Nucleus accumbens (tissue), 56 donors: ENCODE measurements at regions not wholly inside any gene's neighbourhood (a gene's known extent, or its start where the extent isn't known, plus 50 kb on each side); places are given as distances from the start of the nearest gene placed in this dataset.
A peak's percentile ranks its signal among the peaks of the same experiment; 100 is the strongest.

Source experiments
- DNase-seq, 56 donors: peaks; one replicate each; lab custom pipeline; 2025; lab: John Stamatoyannopoulos, UW

DNA sequence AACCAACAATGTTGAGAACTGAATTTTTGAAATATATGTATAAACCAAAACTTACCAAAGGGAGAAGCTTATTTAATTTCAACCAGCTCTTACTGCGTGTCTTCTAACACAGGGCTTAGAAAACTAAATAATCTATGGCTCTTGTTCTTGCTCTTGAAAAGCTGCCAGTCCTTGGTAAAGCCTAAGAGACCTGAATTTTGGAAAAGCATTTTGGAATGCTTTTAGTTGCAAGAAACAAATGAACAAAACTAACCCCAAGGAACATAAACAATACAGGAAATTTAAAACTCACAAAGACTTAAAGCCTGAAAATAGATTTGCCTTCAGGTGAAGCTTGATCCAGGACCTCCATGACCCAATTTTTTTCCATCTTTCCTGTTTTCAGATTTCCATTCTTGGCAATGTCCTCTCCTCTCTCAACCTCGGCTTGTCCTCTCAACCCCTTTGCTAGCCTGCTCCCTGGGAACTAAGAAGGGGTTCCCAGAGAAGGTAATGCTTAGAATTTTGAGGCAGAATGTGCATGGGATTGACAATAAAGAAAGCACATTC lies 169.8 kb upstream of the NCK2 start:
- DNase-seq = no peak

- DNase-seq = no peak
Observed at GRCh38 chr2:105573910-105574655, 170.6 kb upstream of the NCK2 start.

DNA sequence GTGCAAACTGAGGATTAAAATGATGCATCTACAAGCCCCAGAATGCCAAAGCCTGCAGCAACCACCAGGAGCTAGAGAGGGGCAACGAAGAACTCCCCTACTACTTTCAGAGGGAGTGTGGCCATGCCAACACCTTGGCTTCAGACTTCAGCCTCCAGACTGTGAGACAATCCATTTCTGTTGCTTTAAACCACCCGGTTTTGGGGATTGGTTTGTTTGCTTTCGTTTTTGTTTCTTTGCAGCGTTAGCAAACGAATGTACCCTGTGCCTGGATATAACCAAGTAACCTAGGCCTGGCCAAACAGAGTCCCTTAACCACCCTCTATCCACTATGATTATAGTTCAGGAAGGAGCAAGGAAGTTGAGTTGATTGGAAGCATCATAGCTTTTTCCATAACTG lies 171.2 kb upstream of the NCK2 start:
- no peak for DNase-seq

DNA sequence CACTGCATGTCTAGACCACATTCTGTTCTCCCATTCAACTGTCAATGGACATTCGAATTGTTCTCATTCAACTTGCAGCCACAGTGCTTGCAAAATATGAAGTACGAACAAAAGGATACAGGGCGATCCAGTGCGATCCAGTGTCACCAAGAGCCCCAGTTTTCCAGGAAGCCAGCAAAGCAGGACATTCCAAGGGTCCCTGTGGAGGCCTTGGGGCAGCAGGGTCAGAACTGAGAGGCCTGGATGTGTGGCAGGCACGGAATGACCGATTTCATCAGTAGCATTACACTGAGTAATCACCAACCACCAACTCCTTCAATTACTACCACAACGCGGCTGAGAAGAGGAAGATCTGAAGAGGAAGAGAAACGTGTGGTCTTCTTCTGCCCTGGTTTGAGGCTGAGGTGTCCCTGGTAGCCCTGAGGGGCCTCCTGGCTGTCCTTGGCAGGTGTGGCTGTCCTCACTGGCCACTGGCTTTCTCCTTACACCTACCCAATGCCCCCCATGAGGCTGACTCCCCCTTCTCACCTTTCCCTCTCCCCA lies 172.7 kb upstream of the FHL2 start:
- DNase-seq = no peak

DNA sequence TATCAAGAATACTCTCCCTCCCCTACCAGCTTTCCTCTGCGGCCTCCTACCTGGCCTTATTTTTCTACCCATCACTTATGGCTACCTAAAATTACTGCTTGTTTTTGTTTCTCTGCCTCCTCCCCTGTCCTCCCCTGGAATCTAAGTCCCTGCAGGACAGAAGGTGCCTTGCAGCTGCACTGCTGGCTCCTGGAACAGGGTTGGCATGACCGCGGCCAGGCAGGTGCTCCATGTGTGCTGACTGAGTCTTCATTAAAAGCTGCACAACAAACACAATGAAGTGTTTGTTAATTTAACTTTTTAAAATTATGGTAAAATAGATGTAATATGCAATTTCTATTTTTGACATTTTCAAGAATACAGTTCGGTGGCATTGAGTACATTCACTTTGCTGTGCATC lies 171.9 kb upstream of the FHL2 start:
- no peak for DNase-seq

GRCh38 chr2:105570326-105570725 lies 171.5 kb upstream of the FHL2 start:
- DNase-seq = no peak

- no peak for DNase-seq
Observed at GRCh38 chr2:105569606-105570005, 170.8 kb upstream of the FHL2 start.

GRCh38 chr2:105567996-105568494 lies 169.2 kb upstream of the FHL2 start:
- peak in 1 of 56 donors; percentile 2 for DNase-seq

DNA sequence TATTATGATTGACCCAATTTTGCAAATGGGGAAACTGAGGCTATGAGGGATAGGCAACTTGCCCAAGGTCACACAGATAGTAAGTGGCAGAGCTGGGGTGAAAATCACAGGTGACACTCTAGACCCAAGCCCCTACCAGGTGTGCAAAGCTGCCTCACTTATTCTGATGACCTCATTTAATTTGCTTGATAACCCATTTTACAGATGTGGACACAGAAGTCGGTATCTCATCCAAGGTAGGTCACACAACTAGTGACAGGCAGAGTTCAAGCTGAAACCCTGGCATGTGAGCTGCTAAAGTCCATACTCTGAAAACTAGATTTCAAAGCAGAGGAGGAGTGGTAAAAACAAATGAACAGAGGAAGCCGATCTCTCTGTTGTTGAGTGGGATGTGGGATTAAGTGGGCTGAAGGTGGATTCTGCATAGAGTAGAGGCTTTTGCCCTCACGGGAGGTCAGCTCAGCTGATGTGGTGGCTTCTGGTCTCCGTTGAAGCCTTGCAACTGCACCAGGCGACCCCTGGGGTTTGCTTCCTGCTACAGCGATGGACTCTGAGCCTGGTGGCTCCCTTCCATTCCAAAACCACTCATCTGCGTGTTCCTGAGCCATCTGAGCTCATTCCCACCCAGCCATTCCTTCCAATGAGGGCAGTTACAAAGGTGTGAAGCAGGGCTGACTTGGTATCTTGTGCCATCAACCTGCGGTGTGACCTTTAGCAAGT lies 164.3 kb upstream of the FHL2 start:
- DNase-seq = no peak

GRCh38 chr2:105561401-105561800 lies 162.6 kb upstream of the FHL2 start:
- DNase-seq = no peak

DNA sequence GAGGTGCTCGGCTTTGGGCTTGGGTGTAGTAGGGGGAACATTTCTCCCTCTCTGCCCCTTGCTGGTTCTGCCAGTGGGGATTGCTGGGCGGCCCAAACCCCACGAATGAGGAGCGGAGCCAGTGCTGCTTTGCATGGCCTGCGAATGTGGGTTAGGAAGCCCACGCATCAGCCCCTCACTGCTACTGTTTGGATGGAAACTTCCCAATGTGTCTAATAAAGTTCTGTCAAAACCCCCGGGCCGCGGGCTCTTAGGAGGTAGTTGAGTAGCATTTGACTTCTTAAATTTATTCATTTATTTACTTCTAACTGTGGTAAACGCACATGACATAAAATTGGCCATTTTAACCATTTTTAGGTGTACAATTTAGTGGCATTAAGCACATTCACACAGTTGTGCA lies 161.3 kb upstream of the FHL2 start:
- DNase-seq = no peak

- no peak for DNase-seq
Observed at GRCh38 chr2:105557021-105557920, 158.4 kb upstream of the FHL2 start.

GRCh38 chr2:105556366-105556765 lies 157.5 kb upstream of the FHL2 start:
- no peak for DNase-seq

GRCh38 chr2:105554235-105554634 lies 155.4 kb upstream of the FHL2 start:
- DNase-seq = no peak

DNA sequence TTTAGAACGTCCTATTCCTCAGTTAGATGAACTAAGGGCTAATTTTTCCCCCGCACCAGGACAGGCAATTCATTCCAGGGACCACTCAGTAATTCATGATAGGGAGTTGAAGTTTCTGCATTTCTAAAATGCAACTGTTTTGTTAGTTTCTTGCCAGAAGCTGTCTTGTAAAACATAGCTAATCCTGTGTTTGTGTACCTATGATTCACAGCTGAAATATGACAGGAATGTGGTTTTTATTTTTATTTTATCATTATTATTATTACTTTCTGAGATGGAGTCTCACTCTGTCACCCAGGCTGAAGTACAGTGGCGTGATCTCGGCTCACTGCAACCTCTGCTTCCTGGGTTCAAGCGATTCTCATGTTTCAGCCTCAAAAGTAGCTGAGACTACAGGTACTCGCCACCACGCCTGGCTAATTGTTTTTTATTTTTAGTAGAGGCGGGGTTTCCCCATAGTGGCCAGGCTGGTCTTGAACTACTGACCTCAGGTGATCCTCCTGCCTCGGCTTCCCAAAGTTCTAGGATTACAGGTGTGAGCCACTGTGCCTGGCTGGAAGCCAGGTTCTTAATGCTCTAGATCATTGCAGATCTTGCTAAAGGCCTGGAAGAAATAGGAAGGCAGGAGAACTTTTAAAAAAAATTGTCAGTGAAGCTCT lies 154.8 kb upstream of the FHL2 start:
- DNase-seq = no peak

DNA sequence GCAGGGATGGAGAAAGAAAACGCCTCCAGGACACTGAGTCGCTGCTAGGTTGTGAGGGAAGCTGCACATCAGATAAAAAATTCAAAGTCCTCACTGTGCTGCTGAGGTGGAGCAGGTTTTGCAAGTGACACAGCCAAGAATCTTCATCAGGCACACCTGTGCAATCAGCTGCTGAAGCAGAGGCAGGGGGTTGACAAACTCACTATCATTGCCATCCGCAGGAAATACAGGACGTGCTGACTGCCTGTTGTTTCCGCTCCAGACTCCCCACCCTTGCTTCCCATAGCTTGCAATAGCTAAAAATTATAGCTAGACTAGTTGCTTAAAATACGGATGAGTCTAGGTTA lies 147.8 kb upstream of the FHL2 start:
- no peak for DNase-seq

- peak in 27 of 56 donors; percentile 1 to 73 (median 25) for DNase-seq
Observed at GRCh38 chr2:105545730-105546627, 147.1 kb upstream of the FHL2 start.

GRCh38 chr2:105544591-105545377 lies 145.9 kb upstream of the FHL2 start:
- DNase-seq = no peak
